GM23248 (cell line): ENCODE measurements at regions not wholly inside any gene's neighbourhood (a gene's known extent, or its start where the extent isn't known, plus 50 kb on each side); places are given as distances from the start of the nearest gene placed in this dataset.
"Not testable (repeated sequence)": the region's sequence is repeated elsewhere in the genome, so short reads cannot be mapped to it uniquely, and the experiment has no call there.

Source experiments
- DNase-seq: peaks from one replicate; pipeline ENCODE4 v3.0.0-alpha.2; 2015
- H2AFZ ChIP-seq: fragments of 200-600 bp; sonication (generic); 2 replicates; pipeline ENCODE4 v1.6.1; 2016; ENCODE audit warnings: antibody characterized with exemption
- H3F3A ChIP-seq: fragments of 200-600 bp; sonication (generic); 2 replicates; pipeline ENCODE4 v1.6.1; 2016; ENCODE audit warnings: mild to moderate bottlenecking, antibody characterized with exemption, mixed run types; ENCODE audit not compliant: insufficient read depth
- H3K27ac ChIP-seq: fragments of 200-600 bp; sonication (generic); 2 replicates; pipeline ENCODE4 v1.5.1; 2016; ENCODE audit warnings: mild to moderate bottlenecking
- H3K27me3 ChIP-seq: fragments of 200-600 bp; sonication (generic); replicated peaks from 2 replicates; pipeline ENCODE4 v1.6.1; 2016; ENCODE audit warnings: mild to moderate bottlenecking; ENCODE audit not compliant: insufficient read depth
- H3K36me3 ChIP-seq: fragments of 200-600 bp; sonication (generic); 2 replicates; pipeline ENCODE4 v1.6.1; 2016; ENCODE audit warnings: low read depth, mild to moderate bottlenecking
- H3K4me1 ChIP-seq: fragments of 200-600 bp; sonication (generic); 2 replicates; pipeline ENCODE4 v1.6.1; 2016; ENCODE audit warnings: mild to moderate bottlenecking; ENCODE audit not compliant: insufficient read depth
- H3K4me2 ChIP-seq: fragments of 200-600 bp; sonication (generic); one replicate; pipeline ENCODE4 v1.6.1; 2016; ENCODE audit warnings: mild to moderate bottlenecking; ENCODE audit not compliant: unreplicated experiment
- H3K4me3 ChIP-seq: fragments of 200-600 bp; sonication (generic); 2 replicates; pipeline ENCODE4 v1.5.1; 2016; ENCODE audit warnings: mild to moderate bottlenecking
- H3K79me2 ChIP-seq: fragments of 200-600 bp; sonication (generic); 2 replicates; pipeline ENCODE4 v1.6.1; 2016; ENCODE audit warnings: mild to moderate bottlenecking; ENCODE audit not compliant: insufficient read depth
- H3K9ac ChIP-seq: fragments of 200-600 bp; sonication (generic); 2 replicates; pipeline ENCODE4 v1.6.1; 2016; ENCODE audit warnings: mild to moderate bottlenecking
- H3K9me2 ChIP-seq: fragments of 200-600 bp; sonication (generic); 2 replicates; pipeline ENCODE4 v1.6.1; 2016; ENCODE audit warnings: mixed run types, mild to moderate bottlenecking, moderate library complexity; ENCODE audit not compliant: insufficient read depth
- H3K9me3 ChIP-seq: fragments of 200-600 bp; sonication (generic); one replicate; pipeline ENCODE4 v1.6.1; 2017; ENCODE audit warnings: low read depth
- H4K20me1 ChIP-seq: fragments of 200-600 bp; sonication (generic); 2 replicates; pipeline ENCODE4 v1.6.0; 2016; ENCODE audit not compliant: insufficient read depth
- EZH2 ChIP-seq: fragments of 200-600 bp; sonication (generic); IDR thresholded peaks from 2 replicates; pipeline ENCODE4 v1.6.1; 2018; ENCODE audit warnings: antibody characterized with exemption, mild to moderate bottlenecking; ENCODE audit not compliant: insufficient read depth, poor library complexity, severe bottlenecking
- EZH2phosphoT487 ChIP-seq: fragments of 200-600 bp; sonication (generic); IDR thresholded peaks from 2 replicates; pipeline ENCODE4 v1.6.1; 2018; ENCODE audit warnings: antibody characterized with exemption, moderate library complexity, mild to moderate bottlenecking, low read depth; ENCODE audit not compliant: insufficient read depth
- WGBS, 2 experiments: methylation state at CpG; one replicate each; pipeline ENCODE4 v1.1.6; 2015 to 2017; ENCODE audit warnings: low lambda C conversion rate in 2 of 2, low coverage in 1 of 2; ENCODE audit errors: missing lambda C conversion rate in 2 of 2; 5-methylcytosine and 5-hydroxymethylcytosine counted together
- in situ Hi-C: fragments of 300-500 bp; cut with MboI; formaldehyde crosslinking; loops from 2 replicates; pipeline ENCODE4 v1.15.0; 2020

DNA sequence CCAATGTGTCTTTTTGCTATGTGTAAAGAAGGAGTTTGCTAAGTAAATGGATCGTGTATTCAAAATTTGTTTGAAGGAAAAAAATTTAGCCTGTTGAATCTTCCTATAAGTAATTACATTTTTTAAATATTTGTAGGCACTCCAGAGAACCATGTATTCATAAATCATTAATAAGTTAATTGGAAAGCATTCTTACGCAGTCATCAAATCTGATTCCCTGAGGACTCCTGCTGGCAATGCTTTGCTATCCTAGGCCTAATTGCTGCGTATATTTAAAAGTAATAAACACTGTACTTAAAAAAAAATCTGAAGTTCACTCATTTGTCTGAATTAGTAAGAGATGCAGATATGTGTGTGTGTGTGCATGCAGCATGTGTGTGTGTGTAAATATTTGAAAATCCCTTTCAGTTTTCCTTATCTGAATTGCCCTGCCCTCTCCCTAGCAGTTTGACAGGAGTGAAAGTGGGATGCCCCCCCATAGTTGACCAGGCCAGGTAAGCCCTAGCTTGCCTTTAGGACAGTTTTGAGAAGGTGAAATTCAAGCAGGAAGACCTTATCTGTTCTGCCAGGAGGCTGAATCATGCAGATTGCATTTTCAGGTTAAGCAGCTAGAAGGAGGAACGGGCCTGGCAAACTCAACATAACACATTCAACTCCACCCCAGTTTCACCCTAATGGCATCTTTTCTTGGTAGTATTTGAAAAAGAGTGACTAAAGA is 81.2 kb upstream of the DNAH5 start:
- Histone ChIP-seq H3F3A (no peaks in the 10 kb centered on the region), H3K4me2 (no peak overlapping the region), H3K9ac (no peak overlapping the region), H3K27ac (no peak overlapping the region), H3K9me2 (no peaks in the 10 kb centered on the region), H4K20me1 (no peaks in the 10 kb centered on the region), H3K27me3 (no peaks in the 10 kb centered on the region), H3K4me3 (no peak overlapping the region), H3K4me1 (no peaks in the 10 kb centered on the region), H2AFZ (no peak overlapping the region), H3K36me3 (no peaks in the 10 kb centered on the region), H3K79me2 (no peaks in the 10 kb centered on the region), H3K9me3 (no peaks in the 10 kb centered on the region)
- whole genome bisulfite sequencing, 2 experiments, result 75 to 76% methylated on average over 4 of the region's 4 CpGs
- DNase-seq, result no peak
- in situ Hi-C loops, result no loop called here
- TF ChIP-seq EZH2 (no peak), EZH2phosphoT487 (no peak)

DNA sequence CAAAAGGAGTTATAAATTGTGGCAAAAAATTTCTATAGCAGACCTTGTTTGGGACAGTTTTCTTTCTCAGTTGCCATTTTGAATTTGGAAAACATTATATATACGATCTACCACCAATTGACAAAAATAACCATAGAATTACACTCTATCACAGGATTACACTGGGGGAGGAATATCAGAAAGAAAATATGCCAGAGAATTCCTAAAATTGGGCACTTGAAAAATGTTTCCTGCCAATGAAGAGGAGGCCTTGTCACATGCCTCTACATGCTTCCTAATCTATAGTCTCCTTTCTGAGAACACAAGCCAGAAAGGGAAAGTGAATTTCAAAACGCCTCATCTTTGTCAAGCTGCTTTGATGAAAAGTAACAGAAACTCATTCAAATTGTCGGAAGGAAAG is 78.5 kb upstream of the DNAH5 start:
- DNase-seq, result no peak
- Histone ChIP-seq H3K9ac (no peak overlapping the region), H3K9me3 (no peaks in the 10 kb centered on the region), H4K20me1 (no peaks in the 10 kb centered on the region), H3K4me2 (no peak overlapping the region), H3K79me2 (no peaks in the 10 kb centered on the region), H3K27me3 (no peaks in the 10 kb centered on the region), H3K27ac (no peak overlapping the region), H2AFZ (no peak overlapping the region), H3K9me2 (no peaks in the 10 kb centered on the region), H3K4me3 (no peak overlapping the region), H3K36me3 (no peaks in the 10 kb centered on the region), H3K4me1 (no peaks in the 10 kb centered on the region), H3F3A (no peaks in the 10 kb centered on the region)
- TF ChIP-seq EZH2phosphoT487 (no peak), EZH2 (no peak)
- WGBS, 2 experiments, result 82% methylated on average over 3 of the region's 3 CpGs
- in situ Hi-C loops, result no loop called here

DNA sequence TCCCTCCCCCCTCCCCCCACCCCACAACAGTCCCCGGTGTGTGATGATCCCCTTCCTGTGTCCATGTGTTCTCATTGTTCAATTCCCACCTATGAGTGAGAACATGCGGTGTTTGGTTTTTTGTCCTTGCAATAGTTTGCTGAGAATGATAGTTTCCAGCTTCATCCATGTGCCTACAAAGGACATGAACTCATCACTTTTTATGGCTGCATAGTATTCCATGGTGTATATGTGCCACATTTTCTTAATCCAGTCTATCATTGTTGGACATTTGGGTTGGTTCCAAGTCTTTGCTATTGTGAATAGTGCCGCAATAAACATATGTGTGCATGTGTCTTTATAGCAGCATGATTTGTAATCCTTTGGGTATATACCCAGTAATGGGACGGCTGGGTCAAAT is 76.5 kb upstream of the DNAH5 start:
- H3K4me3 ChIP-seq, H3K27me3 ChIP-seq, H3F3A ChIP-seq, H2AFZ ChIP-seq, H3K27ac ChIP-seq, H3K4me1 ChIP-seq, H3K9me2 ChIP-seq, H3K36me3 ChIP-seq, in situ Hi-C loops, H3K4me2 ChIP-seq, H3K9ac ChIP-seq, H3K79me2 ChIP-seq, H4K20me1 ChIP-seq, DNase-seq, H3K9me3 ChIP-seq: not testable (repeated sequence)
- WGBS, 2 experiments, result 90 to 91% methylated on average over 3 to 4 of the region's 4 CpGs

GRCh38 chr5:14019768-14020290 is 75.3 kb upstream of the DNAH5 start:
- H3K9me3 ChIP-seq, result no peaks in the 10 kb centered on the region
- no peak overlapping the region for H3K4me2 ChIP-seq
- H3K9me2 ChIP-seq, result no peaks in the 10 kb centered on the region
- DNase-seq, result no peak
- no peak for TF ChIP-seq EZH2
- no peak for TF ChIP-seq EZH2phosphoT487
- no peak overlapping the region for H3K4me3 ChIP-seq
- no peaks in the 10 kb centered on the region for H3F3A ChIP-seq
- H2AFZ ChIP-seq, result no peak overlapping the region
- no peak overlapping the region for H3K27ac ChIP-seq
- no peak overlapping the region for H3K9ac ChIP-seq
- no peaks in the 10 kb centered on the region for H3K79me2 ChIP-seq
- no peaks in the 10 kb centered on the region for H3K36me3 ChIP-seq
- WGBS, 2 experiments, result 92 to 100% methylated on average over 1 of the region's 1 CpG
- no peaks in the 10 kb centered on the region for H3K4me1 ChIP-seq
- H3K27me3 ChIP-seq, result no peaks in the 10 kb centered on the region
- no peaks in the 10 kb centered on the region for H4K20me1 ChIP-seq
- in situ Hi-C loops, result no loop called here

DNA sequence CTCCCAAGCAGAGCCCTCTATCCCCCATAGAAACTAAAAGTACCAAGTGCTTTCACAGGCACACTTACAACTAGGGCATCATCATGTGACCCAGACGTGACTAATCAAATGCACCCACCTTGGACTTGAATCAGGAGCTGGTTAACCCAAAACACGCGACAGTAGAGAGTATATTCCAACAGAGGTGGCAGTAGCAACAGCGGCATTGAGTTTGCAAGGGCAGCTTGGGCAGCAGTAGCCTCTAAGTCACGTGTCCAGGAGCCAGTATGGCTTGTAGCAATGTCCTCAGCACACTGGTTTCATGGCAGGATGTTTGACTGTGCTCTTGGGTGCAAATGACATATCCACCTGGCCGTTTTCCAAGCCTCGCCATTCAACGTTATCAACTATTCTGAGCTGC is 73.4 kb upstream of the DNAH5 start:
- no peak for DNase-seq
- H3K9ac ChIP-seq, result no peak overlapping the region
- no peaks in the 10 kb centered on the region for H3K27me3 ChIP-seq
- in situ Hi-C loops, result no loop called here
- H3K27ac ChIP-seq, result no peak overlapping the region
- no peaks in the 10 kb centered on the region for H3K79me2 ChIP-seq
- H3K4me2 ChIP-seq, result no peak overlapping the region
- no peaks in the 10 kb centered on the region for H4K20me1 ChIP-seq
- 84 to 86% methylated on average over 8 of the region's 8 CpGs for WGBS, 2 experiments
- no peak overlapping the region for H3K4me3 ChIP-seq
- TF ChIP-seq EZH2phosphoT487 (no peak), EZH2 (no peak)
- H2AFZ ChIP-seq, result no peak overlapping the region
- H3F3A ChIP-seq, result no peaks in the 10 kb centered on the region
- H3K9me2 ChIP-seq, result no peaks in the 10 kb centered on the region
- H3K36me3 ChIP-seq, result no peaks in the 10 kb centered on the region
- no peaks in the 10 kb centered on the region for H3K4me1 ChIP-seq
- H3K9me3 ChIP-seq, result no peaks in the 10 kb centered on the region
